COLO829 (cell line): ENCODE measurements at regions not wholly inside any gene's neighbourhood (a gene's known extent, or its start where the extent isn't known, plus 50 kb on each side); places are given as distances from the start of the nearest gene placed in this dataset.

ENCODE experiments used
- DNase-seq: peaks from one replicate; pipeline ENCODE4 v3.0.0; 2012; ENCODE audit warnings: low spot score

GRCh38 chr10:89887830-89888229 lies 186.4 kb downstream of the KIF20B start:
- DNase-seq: no peak

DNA sequence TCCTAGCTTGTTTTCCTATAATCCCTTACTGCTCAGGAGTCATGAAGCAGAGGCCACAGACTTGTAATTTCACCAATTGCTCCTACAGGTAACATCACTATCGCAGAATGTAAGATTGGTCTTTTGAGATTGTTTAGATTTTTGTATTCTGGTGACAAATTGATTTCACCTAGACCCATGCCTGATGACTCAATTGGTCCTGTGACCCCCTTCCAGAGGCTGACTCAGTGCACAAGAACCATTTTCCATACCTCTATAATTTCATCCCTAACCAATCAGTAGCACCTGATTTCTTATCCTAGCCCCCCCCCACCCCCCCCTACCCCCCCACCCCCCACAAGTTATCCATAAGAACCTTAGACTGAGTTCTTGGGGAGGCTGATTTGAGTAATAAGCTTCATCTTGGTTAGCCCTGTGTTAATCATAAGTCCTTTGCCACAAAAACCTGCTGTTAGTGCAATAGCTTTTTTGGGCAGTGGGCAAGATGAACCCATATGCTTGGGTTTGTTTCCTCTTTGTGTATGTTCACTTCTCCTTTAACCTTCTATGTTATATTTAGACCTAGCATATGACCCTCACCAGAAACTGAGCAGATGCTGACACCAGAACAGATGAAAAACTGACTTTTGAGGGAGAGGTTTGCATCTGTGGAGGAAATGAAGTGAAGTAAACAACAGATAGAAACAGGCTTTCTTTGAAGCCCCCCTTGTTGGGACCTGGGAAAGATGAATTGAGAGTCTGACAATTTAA lies 187.1 kb downstream of the KIF20B start:
- no peak for DNase-seq

DNA sequence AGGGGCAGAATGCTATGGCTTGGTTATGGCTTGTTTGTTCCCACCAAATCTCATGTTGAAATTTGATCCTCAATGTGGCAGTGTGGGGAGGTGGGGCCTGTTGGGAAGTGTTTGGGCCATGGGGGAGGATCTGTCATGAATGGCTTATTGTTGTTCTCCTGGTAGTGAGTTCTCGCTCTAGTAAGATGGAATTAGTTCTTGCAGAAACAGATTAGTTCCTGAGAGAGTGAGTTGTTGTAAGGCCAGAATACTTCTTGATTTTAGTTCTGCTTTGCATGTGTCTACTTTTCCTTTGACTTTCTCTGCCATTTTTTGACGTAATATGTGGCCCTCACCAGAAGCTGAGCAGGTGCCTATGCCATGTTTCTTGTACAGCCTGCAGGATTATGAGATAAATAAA lies 188.2 kb downstream of the KIF20B start:
- peak; percentile 9 for DNase-seq

- no peak for DNase-seq
Observed at GRCh38 chr10:89891006-89891535, 189.7 kb downstream of the KIF20B start.

GRCh38 chr10:89894051-89894450 lies 192.7 kb downstream of the KIF20B start:
- no peak for DNase-seq

DNA sequence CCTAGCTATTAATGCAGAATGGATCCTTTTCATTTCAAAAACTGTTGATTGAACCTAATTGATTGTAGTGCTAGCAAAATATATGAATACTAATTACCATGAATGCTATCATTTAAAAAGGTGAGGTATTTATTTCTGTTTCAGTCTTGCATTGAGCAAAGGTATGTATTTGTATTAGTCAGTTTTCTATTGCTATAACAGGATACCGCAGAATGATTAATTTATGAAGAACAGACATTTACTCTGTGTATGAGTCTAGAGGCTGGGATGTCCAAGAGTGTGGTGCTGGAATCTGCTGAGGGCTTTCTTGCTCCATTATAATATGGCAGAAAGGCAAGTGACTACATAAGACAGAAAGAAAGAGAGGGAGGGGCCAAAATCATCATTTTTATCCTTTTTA lies 199.2 kb downstream of the KIF20B start:
- no peak for DNase-seq

DNA sequence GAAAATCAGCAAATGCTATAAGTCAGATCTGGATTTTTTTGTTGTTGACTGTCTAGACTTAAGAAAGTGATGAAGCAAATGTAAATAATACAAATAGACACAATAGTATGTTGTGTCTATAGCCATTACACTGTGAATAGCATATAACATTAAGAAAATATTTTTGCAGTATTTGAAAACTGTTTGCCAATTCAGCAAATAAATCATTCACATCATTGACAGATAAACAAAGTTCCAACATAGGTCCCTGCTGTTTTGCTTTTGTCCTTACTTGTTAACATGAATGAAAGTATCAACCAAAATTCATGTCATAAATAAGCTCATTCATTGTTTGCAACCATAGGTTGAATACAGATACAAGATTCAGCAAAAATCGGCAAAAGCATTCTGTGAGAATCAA lies 200.5 kb downstream of the KIF20B start:
- no peak for DNase-seq

DNA sequence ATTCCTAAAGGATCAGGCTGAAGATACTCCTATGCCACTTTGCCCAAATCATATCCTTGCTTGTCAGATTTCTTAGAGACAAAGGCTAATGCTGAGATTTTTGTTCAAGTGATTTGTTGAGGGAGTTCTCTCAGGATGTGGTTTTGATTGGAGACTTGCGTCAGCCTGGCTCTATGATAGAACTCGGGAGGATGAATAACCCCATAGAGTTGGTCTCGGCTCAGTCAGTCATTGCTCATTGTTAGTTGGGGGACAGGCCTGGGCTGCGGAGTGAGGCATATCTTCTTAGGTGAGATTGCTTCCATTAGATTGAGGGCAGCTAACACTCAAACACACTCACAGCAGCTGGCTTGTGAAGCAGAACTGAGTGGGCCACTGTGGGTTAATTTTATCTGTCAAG lies 203.4 kb downstream of the KIF20B start:
- peak; percentile 14 for DNase-seq

GRCh38 chr10:89909752-89910151 lies 208.4 kb downstream of the KIF20B start:
- DNase-seq: no peak

- DNase-seq: no peak
Observed at GRCh38 chr10:89915021-89915420, 213.6 kb downstream of the KIF20B start.

DNA sequence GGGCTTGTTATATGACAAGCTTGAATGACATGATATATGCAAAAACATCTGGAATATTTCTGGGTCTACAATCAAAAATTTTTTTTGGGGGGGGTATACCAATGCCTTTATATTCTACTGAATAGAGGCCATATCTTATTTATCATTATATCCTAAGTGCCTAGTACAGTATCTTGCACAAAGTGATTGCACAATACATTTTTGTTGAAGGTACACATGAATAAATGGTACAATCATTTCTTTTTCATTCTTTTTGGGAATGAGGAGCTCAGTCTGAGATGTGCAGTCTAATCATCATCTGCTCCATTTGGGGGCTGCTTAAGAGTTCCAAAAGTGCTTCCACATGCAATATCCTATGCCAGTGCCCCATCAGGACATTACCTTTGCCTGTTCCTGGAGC lies 214.6 kb downstream of the KIF20B start:
- no peak for DNase-seq

DNA sequence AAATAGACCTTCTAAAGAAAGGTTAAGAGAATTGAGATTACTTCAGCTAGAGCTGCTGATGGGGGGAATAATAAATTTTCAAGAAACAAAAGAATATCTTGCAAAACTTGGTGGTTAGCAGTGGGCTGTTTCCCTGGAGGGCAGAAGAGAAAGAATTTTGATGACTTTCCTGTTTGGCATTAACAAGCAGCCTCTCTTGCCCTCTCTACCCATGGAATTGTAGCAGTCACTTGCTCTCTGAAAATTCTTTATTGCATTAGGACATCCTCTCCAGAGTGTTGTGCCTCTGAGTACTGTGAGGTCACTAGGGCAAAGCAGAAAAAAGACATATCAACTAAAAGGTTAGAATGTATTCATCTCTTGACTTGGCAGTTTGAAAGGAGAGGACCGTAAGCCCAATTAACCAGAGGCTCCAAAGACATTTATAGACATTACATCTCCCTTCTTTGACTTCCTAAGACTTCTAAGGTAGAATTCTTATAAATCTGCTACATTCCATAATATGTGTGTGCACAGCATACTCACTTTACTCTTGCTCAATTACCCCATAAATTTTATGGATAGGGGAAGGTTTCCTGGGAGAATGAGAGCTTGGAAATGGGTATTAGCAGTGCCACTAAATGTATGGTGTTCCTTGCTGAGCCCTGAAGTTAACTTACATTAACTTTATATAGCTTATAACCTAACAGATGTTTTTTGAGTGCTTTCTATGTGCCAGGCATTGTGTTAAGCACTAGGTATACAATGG lies 215.3 kb downstream of the KIF20B start:
- no peak for DNase-seq

GRCh38 chr10:89921403-89921802 lies 220.0 kb downstream of the KIF20B start:
- no peak for DNase-seq

DNA sequence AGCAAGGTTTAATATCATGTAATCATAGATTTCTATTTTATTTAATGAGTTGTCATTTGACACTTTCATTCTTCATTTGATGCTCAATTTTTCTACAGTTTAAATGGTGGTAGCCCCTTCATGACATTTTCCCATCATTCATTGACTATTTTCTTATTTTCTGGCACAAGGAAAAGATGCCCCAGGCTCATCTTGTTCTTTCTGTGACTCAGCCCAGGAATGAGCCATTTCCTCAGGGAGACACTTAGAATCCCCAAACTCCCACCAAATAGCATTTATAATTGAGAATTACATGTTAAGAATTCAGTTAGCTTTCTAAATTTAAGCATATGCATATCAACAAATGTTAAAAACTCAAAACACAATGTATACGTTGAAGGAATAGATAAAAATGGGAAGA lies 222.3 kb downstream of the KIF20B start:
- DNase-seq: no peak

DNA sequence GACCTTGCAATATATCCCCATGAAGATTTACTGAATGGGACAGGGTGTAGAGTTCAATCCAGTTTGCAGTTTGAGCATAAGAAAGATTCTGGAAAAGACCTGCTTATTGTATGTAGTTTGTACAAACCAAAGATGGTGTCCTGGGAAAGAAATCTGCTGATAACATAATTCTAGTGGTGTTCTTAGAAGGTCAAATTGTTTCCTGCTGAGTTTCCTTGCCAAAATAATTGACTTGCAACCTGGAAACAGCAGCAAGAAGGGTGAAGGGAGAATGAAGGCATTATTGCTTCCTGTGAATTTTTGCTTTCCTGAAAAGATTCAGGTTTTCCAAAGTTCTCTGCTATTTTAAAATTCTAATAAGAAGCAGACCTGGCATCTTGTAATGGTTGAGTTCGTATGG lies 222.9 kb downstream of the KIF20B start:
- DNase-seq: no peak

DNA sequence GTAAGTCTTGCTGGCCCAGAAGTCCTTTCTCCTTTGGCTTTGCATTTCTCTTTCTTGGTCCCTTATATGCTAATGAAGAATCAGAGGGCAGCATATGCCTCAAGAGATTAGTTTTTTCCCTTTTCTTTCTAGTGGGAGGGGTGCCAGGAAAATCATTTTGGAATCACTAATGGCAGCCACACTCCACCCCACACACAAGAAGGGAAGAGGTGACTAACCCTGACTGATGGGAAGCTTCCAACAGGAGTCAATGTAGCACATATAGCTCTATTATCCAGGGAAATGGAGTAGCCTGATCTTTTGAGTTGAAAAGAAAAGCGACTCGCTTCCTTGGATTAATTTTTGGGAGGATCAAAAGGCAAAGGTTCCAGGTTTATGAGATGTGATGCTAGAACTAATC lies 225.3 kb downstream of the KIF20B start:
- no peak for DNase-seq

DNA sequence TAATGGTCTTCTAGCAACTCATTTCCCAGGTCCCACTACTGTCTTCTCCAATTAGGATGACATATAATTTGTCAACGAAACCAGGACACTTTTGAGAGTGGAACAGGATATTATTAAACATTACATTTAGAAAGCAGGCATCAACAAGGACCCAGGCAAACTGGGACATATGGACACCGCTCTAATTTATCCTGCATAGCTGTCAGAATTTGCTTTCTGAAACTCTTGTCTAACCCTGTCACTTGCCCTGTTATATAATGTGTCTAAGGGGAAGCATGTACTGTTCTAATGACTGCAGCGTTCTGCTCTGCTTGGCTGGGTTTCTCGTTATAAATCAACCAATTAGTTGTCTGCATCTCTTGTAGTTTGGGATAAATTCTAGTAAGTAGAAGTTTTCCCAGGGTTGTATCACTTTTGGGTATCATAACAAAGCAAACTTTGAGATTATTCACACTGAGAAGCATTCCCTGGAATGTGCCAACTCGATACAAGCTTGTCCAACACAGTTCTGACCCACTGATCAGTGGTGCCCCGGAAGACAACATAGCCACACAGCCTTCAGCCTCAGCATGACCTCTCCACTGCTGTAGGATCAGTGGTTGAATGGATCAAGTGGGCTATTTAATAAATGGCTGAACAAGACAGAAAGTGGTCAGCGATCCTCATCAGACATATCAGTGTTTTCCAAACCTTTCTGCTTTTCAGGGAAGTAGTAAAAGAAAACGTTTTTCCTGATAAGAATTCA lies 228.1 kb downstream of the KIF20B start:
- DNase-seq: no peak

GRCh38 chr10:89937494-89937893 lies 236.1 kb downstream of the KIF20B start:
- no peak for DNase-seq

GRCh38 chr10:89940076-89940475 lies 238.7 kb downstream of the KIF20B start:
- no peak for DNase-seq

DNA sequence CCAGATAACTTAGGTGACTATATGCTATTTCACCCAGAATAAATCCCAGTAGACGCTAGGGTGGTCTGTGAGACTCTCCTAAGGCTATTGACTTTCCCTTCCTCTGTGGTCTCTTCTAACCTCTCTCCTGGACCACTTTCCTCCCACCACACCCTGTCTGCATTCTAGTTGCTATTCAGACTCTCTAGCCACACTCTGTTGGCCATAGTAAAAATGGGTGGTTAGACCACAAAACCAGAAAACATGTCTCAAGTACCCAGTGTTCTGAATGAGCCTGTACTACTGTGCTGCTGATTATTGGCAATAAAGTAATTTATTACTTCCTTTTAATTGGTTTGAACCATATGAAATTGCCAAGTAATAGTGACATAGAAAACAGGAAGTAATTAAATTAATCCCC lies 240.8 kb downstream of the KIF20B start:
- DNase-seq: no peak

GRCh38 chr10:89944138-89944537 lies 242.7 kb downstream of the KIF20B start:
- no peak for DNase-seq

DNA sequence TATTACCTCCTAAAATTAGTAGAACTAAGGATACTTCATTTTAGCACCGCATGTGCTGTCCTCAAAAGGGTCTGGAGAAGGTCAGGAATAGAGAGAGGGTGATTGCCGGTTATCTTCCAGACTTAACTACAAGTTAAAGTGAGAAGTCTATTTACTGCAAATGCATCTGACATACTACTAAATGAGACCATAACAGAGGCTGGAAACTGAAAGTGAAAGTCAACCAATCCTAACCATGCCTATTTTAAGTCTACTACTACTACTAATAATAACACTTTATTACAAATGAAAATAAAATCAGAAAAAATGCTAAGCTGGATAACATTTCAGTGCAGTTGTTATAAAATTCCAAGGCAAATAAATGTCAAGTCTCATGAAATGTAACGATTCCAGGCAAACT lies 244.7 kb downstream of the KIF20B start:
- no peak for DNase-seq

DNA sequence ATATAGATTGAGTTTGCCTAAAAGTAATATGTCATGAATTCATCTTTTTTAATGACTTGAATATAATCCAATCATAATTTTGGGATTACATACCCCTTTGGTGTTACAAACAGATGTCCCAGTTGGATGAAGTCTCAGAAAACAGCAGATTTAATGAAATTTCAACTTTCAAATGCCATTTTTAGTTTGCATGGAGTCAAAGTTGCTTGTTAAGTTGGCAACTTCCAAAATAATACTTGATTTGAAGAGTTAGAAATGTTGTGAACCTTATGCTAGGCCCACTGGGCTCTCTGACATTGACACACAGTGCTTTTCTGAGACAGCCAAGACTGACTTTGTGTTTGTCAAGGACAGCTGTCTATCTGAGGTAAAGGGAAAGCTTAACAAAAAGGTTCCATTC lies 248.1 kb downstream of the KIF20B start:
- DNase-seq: no peak
